K562 (cell line): ENCODE measurements at regions not wholly inside any gene's neighbourhood (a gene's known extent, or its start where the extent isn't known, plus 50 kb on each side); places are given as distances from the start of the nearest gene placed in this dataset.

ENCODE experiments used
- ATAC-seq: fragments of 200-7000 bp; cut with Tn5 transposase; 3 replicates; pipeline ENCODE4 v1.9.1; 2020; ENCODE audit warnings: moderate library complexity
- BruUV-seq: library from RNA; stranded (reverse); fragments of 400-500 nt; replicated peaks from 2 replicates; lab custom pipeline; 2021; lab: Mats Ljungman, UMichigan
- CTCF ChIA-PET: fragments of 300-600 bp; formaldehyde crosslinking; extraction: SDS; loops from one replicate; lab custom pipeline; 2021; ENCODE audit warnings: low intra/inter-chr PET ratio; lab: Yijun Ruan, JAX
- POLR2A ChIA-PET: fragments of 300-600, 350-650 bp; sonication (Branson Sonifier 250); formaldehyde crosslinking; extraction: SDS; loops from one replicate; lab custom pipeline; 2021; ENCODE audit warnings: antibody characterized with exemption, inconsistent platforms; lab: Yijun Ruan, JAX
- DNase-seq, 4 experiments: peaks; one replicate each; pipeline versions ENCODE4 v3.0.0 to v3.0.0-alpha.2; 2011 to 2018; ENCODE audit warnings: low spot score in 3 of 4, mixed read lengths in 3 of 4; ENCODE audit errors: extremely low read depth in 1 of 4
- FAIRE-seq: peaks from 2 replicates; lab custom pipeline; 2011; peaks lifted over from hg19 to GRCh38; lab: Jason Lieb, UNC
- H2AFZ ChIP-seq: 2 replicates; pipeline ENCODE4 v1.6.0; 2011; ENCODE audit warnings: low read depth, low read length, control low read depth, inconsistent platforms
- H3K27ac ChIP-seq: fragments of 200-600 bp; 3 replicates; pipeline ENCODE4 v1.8.0; 2011; ENCODE audit warnings: low read depth, mild to moderate bottlenecking, control low read depth, inconsistent platforms, low read length, moderate library complexity, mixed read lengths; ENCODE audit errors: extremely low read depth
- H3K27me3 ChIP-seq, 2 experiments: fragments of 300-600 bp in 1 of 2; 2 replicates in 1 of 2; 3 replicates in 1 of 2; pipeline versions ENCODE4 v1.6.0 to v1.8.0; 2011; ENCODE audit warnings: inconsistent platforms in 2 of 2, low read length in 2 of 2, mild to moderate bottlenecking in 1 of 2, mixed read lengths in 1 of 2, moderate library complexity in 1 of 2; ENCODE audit not compliant: control insufficient read depth in 2 of 2, insufficient read depth in 2 of 2
- H3K36me3 ChIP-seq: fragments of 300-600 bp; 3 replicates; pipeline ENCODE4 v1.8.0; 2011; ENCODE audit warnings: mild to moderate bottlenecking, low read length, inconsistent platforms; ENCODE audit not compliant: control insufficient read depth, insufficient read depth
- H3K4me1 ChIP-seq, 2 experiments: fragments of 200-600 bp in 1 of 2; replicated peaks in 1 of 2; 2 replicates in 1 of 2; 3 replicates in 1 of 2; pipeline versions ENCODE4 v1.5.1 to v1.8.0; 2011; ENCODE audit warnings: inconsistent platforms in 2 of 2, low read length in 2 of 2, mild to moderate bottlenecking in 1 of 2, mixed read lengths in 1 of 2, moderate library complexity in 1 of 2; ENCODE audit not compliant: control insufficient read depth in 2 of 2, insufficient read depth in 2 of 2
- H3K4me2 ChIP-seq: 2 replicates; pipeline ENCODE4 v1.6.1; 2011; ENCODE audit warnings: low read length, control low read depth, inconsistent platforms, mixed read lengths; ENCODE audit not compliant: insufficient read depth
- H3K4me3 ChIP-seq: fragments of 200-600 bp; sonication (generic), shearing (Covaris generic); 2 replicates; pipeline ENCODE4 v1.5.1; 2016; ENCODE audit warnings: control low read depth, inconsistent platforms
- H3K79me2 ChIP-seq: fragments of 200-600 bp; 3 replicates; pipeline ENCODE4 v1.8.0; 2011; ENCODE audit warnings: low read length, inconsistent platforms; ENCODE audit not compliant: control insufficient read depth, insufficient read depth
- H3K9ac ChIP-seq, 2 experiments: 2 replicates each; pipeline versions ENCODE4 v1.6.0 to v1.6.1; 2011; ENCODE audit warnings: low read depth in 2 of 2, low read length in 2 of 2, control low read depth in 1 of 2, inconsistent platforms in 1 of 2, mild to moderate bottlenecking in 1 of 2, mixed read lengths in 1 of 2; ENCODE audit not compliant: insufficient read depth in 1 of 2
- H3K9me1 ChIP-seq: one replicate; pipeline ENCODE4 v1.6.0; 2011; ENCODE audit warnings: inconsistent platforms, mild to moderate bottlenecking, low read length, moderate library complexity; ENCODE audit not compliant: control insufficient read depth, insufficient read depth
- H3K9me3 ChIP-seq: replicated peaks from 2 replicates; pipeline ENCODE4 v1.5.1; 2011; ENCODE audit warnings: low read depth, low read length, inconsistent platforms; ENCODE audit not compliant: control insufficient read depth, insufficient read depth
- H4K20me1 ChIP-seq: replicated peaks from 2 replicates; pipeline ENCODE4 v1.6.1; 2011; ENCODE audit warnings: low read length, inconsistent platforms, mixed read lengths; ENCODE audit not compliant: control insufficient read depth, insufficient read depth
- CAMTA2 ChIP-seq: fragments of 250-450 bp; sonication (Bioruptor Pico); conservative IDR thresholded peaks from 2 replicates; pipeline ENCODE4 v1.5.1; 2022
- CBX3 ChIP-seq, 2 experiments: IDR thresholded peaks; 1 replicate in 1 of 2; 2 replicates in 1 of 2; pipeline ENCODE4 v1.6.1; 2012; ENCODE audit warnings: inconsistent platforms in 2 of 2, low read length in 2 of 2, borderline replicate concordance in 1 of 2, control low read depth in 1 of 2
- DDX20 ChIP-seq: fragments of 450-650 bp; IDR thresholded peaks from 2 replicates; pipeline ENCODE4 v1.6.1; 2016; ENCODE audit warnings: missing genetic modification characterization, low read depth, mild to moderate bottlenecking, missing compliant biosample characterization, moderate library complexity
- EP400 ChIP-seq: fragments of 450-650 bp; IDR thresholded peaks from 2 replicates; pipeline ENCODE4 v1.6.1; 2017; ENCODE audit warnings: antibody characterized with exemption, mild to moderate bottlenecking, moderate library complexity
- ILK ChIP-seq: fragments of 450-650 bp; IDR thresholded peaks from 2 replicates; pipeline ENCODE4 v1.6.1; 2016; ENCODE audit warnings: missing genetic modification characterization, low read depth, mild to moderate bottlenecking, missing compliant biosample characterization, moderate library complexity, borderline replicate concordance
- MAFK ChIP-seq: IDR thresholded peaks from 2 replicates; pipeline ENCODE4 v1.6.1; 2011; ENCODE audit warnings: low read length, improper control_type of control experiment
- MTA2 ChIP-seq: fragments of 450-650 bp; IDR thresholded peaks from 2 replicates; pipeline ENCODE4 v1.6.1; 2016; ENCODE audit warnings: low read depth
- NCOA6 ChIP-seq: fragments of 450-650 bp; IDR thresholded peaks from 2 replicates; pipeline ENCODE4 v1.6.1; 2017; ENCODE audit warnings: mild to moderate bottlenecking
- PHF21A ChIP-seq: fragments of 450-650 bp; IDR thresholded peaks from 2 replicates; pipeline ENCODE4 v1.6.1; 2017; ENCODE audit warnings: low read depth, borderline replicate concordance
- RCOR1 ChIP-seq, 2 experiments: IDR thresholded peaks; 2 replicates each; pipeline ENCODE4 v1.6.1; 2012; ENCODE audit warnings: low read depth in 2 of 2, low read length in 2 of 2, borderline replicate concordance in 1 of 2, improper control_type of control experiment in 1 of 2
- ZNF174 ChIP-seq: fragments of 250-450 bp; sonication (Bioruptor Pico); IDR thresholded peaks from 2 replicates; pipeline ENCODE4 v1.4.0; 2020; ENCODE audit warnings: mild to moderate bottlenecking
- ZNF224 ChIP-seq: sonication (generic); formaldehyde crosslinking; IDR thresholded peaks from 2 replicates; pipeline ENCODE4 v1.8.0; 2022; ENCODE audit warnings: mild to moderate bottlenecking, missing genetic modification reagents
- WGBS: fragments of 100-300 bp; shearing (Covaris generic); methylation state at CpG from one replicate; pipeline ENCODE4 v1.1.6; 2016; ENCODE audit warnings: low coverage, mixed read lengths; ENCODE audit not compliant: insufficient coverage; ENCODE audit errors: missing lambda C conversion rate; 5-methylcytosine and 5-hydroxymethylcytosine counted together
- in situ Hi-C: fragments of 300-500 bp; cut with MboI; formaldehyde crosslinking; loops from 4 replicates; pipeline ENCODE4 v1.15.0; 2018; ENCODE audit warnings: inconsistent platforms, mixed read lengths
- intact Hi-C: fragments of 100-400 bp; cut with micrococcal nuclease; formaldehyde crosslinking; loops from 2 replicates; pipeline ENCODE4 v1.14.2; 2022
- TF ChIP-seq, protein P1 (sequence below): fragments of 450-650 bp; formaldehyde crosslinking; IDR thresholded peaks from 2 replicates; pipeline ENCODE4 v1.4.0; 2022; ENCODE audit warnings: missing genetic modification characterization
- TF ChIP-seq, protein P2 (sequence below): sonication (generic); formaldehyde crosslinking; IDR thresholded peaks from 2 replicates; pipeline ENCODE4 v1.8.0; 2022; ENCODE audit warnings: mild to moderate bottlenecking, missing genetic modification reagents
- TF ChIP-seq, protein P3 (sequence below): fragments of 450-650 bp; IDR thresholded peaks from one replicate; pipeline ENCODE4 v1.6.1; 2018; ENCODE audit warnings: mild to moderate bottlenecking, moderate library complexity; ENCODE audit not compliant: partially characterized antibody
- TF ChIP-seq, protein P4 (sequence below): fragments of 250-450 bp; sonication (Bioruptor Pico); IDR thresholded peaks from 2 replicates; pipeline ENCODE4 v1.8.0; 2022; ENCODE audit warnings: moderate library complexity, mild to moderate bottlenecking, inconsistent platforms

DNA sequence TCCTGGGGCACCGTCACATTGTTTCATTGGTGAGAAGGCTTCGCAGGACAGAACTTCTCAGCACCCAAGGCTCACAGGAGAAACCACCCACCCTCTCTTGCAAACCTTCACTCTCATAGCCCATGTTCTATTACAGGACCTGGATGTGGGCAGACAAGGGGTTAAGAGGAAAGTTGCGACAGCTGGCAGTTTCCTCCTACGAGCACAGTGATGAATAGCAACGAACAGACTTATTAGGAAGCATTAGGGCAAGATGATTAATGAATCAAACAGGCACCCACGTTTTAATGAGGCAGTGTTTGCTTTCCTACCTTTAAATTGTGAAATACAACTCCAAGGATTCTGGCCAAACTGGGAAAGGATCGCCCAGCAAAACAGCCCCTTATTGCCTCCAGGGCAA is 339.3 kb downstream of the DRD1 start:
- no peak for FAIRE-seq

More for the DNA sequence above, 339.3 kb downstream of the DRD1 start:
- intact Hi-C loops = no loop called here
- Histone ChIP-seq H3K9ac (no peak overlapping the region), H4K20me1 (no peaks in the 10 kb centered on the region), H3K27me3 (0 out of 5 replicates have a peak, but pooled peaks cover 0 to 4% of the 10 kb centered on the region in 2 experiments), H3K4me1 (no peaks in the 10 kb centered on the region), H3K4me3 (no peak overlapping the region), H2AFZ (no peak overlapping the region), H3K79me2 (no peaks in the 10 kb centered on the region; the same call in 2 of the 3 replicates), H3K9me3 (0 out of 2 replicates have a peak, but pooled peaks cover 2% of the 10 kb centered on the region), H3K9me1 (no peaks in the 10 kb centered on the region), H3K27ac (no peak overlapping the region), H3K4me2 (no peak overlapping the region), H3K36me3 (no peaks in the 10 kb centered on the region)
- CTCF ChIA-PET = no interaction called here
- TF ChIP-seq CBX3 (IDR thresholded peaks at IDR 0.05; ENCODE audit: borderline replicate concordance in 1 of 2, low read length in 2 of 2) (no peak), ILK (tag) (no peak), NCOA6 (no peak), EP400 (no peak), CAMTA2 (CRISPR knock-in tag) (no peak), ZNF224 (CRISPR knock-in tag) (no peak), DDX20 (tag) (no peak), MAFK (no peak), RCOR1 (IDR thresholded peaks at IDR 0.05; ENCODE audit: borderline replicate concordance in 1 of 2, low read depth in 2 of 2, low read length in 2 of 2) (no peak), PHF21A (no peak), MTA2 (no peak), ZNF174 (CRISPR knock-in tag) (no peak)
- TF ChIP-seq, protein P1, sequence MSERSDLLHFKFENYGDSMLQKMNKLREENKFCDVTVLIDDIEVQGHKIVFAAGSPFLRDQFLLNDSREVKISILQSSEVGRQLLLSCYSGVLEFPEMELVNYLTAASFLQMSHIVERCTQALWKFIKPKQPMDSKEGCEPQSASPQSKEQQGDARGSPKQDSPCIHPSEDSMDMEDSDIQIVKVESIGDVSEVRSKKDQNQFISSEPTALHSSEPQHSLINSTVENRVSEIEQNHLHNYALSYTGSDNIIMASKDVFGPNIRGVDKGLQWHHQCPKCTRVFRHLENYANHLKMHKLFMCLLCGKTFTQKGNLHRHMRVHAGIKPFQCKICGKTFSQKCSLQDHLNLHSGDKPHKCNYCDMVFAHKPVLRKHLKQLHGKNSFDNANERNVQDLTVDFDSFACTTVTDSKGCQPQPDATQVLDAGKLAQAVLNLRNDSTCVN (CRISPR knock-in tag) = no peak
- TF ChIP-seq, protein P2, sequence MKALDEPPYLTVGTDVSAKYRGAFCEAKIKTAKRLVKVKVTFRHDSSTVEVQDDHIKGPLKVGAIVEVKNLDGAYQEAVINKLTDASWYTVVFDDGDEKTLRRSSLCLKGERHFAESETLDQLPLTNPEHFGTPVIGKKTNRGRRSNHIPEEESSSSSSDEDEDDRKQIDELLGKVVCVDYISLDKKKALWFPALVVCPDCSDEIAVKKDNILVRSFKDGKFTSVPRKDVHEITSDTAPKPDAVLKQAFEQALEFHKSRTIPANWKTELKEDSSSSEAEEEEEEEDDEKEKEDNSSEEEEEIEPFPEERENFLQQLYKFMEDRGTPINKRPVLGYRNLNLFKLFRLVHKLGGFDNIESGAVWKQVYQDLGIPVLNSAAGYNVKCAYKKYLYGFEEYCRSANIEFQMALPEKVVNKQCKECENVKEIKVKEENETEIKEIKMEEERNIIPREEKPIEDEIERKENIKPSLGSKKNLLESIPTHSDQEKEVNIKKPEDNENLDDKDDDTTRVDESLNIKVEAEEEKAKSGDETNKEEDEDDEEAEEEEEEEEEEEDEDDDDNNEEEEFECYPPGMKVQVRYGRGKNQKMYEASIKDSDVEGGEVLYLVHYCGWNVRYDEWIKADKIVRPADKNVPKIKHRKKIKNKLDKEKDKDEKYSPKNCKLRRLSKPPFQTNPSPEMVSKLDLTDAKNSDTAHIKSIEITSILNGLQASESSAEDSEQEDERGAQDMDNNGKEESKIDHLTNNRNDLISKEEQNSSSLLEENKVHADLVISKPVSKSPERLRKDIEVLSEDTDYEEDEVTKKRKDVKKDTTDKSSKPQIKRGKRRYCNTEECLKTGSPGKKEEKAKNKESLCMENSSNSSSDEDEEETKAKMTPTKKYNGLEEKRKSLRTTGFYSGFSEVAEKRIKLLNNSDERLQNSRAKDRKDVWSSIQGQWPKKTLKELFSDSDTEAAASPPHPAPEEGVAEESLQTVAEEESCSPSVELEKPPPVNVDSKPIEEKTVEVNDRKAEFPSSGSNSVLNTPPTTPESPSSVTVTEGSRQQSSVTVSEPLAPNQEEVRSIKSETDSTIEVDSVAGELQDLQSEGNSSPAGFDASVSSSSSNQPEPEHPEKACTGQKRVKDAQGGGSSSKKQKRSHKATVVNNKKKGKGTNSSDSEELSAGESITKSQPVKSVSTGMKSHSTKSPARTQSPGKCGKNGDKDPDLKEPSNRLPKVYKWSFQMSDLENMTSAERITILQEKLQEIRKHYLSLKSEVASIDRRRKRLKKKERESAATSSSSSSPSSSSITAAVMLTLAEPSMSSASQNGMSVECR (CRISPR knock-in tag) = no peak
- TF ChIP-seq, protein P3, sequence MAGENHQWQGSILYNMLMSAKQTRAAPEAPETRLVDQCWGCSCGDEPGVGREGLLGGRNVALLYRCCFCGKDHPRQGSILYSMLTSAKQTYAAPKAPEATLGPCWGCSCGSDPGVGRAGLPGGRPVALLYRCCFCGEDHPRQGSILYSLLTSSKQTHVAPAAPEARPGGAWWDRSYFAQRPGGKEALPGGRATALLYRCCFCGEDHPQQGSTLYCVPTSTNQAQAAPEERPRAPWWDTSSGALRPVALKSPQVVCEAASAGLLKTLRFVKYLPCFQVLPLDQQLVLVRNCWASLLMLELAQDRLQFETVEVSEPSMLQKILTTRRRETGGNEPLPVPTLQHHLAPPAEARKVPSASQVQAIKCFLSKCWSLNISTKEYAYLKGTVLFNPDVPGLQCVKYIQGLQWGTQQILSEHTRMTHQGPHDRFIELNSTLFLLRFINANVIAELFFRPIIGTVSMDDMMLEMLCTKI = no peak
- TF ChIP-seq, protein P4, sequence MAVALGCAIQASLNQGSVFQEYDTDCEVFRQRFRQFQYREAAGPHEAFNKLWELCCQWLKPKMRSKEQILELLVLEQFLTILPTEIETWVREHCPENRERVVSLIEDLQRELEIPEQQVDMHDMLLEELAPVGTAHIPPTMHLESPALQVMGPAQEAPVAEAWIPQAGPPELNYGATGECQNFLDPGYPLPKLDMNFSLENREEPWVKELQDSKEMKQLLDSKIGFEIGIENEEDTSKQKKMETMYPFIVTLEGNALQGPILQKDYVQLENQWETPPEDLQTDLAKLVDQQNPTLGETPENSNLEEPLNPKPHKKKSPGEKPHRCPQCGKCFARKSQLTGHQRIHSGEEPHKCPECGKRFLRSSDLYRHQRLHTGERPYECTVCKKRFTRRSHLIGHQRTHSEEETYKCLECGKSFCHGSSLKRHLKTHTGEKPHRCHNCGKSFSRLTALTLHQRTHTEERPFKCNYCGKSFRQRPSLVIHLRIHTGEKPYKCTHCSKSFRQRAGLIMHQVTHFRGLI (CRISPR knock-in tag) = no peak
- no TSS peak for BruUV-seq
- POLR2A ChIA-PET = no interaction called here
- WGBS = 0% methylated on average over 7 of the region's 7 CpGs
- in situ Hi-C loops = no loop called here
- DNase-seq (no peak), ATAC-seq (no peak)
